ENCODE measurements at regions not wholly inside any gene's neighbourhood (a gene's known extent, or its start where the extent isn't known, plus 50 kb on each side); places are given as distances from the start of the nearest gene placed in this dataset.

DNA sequence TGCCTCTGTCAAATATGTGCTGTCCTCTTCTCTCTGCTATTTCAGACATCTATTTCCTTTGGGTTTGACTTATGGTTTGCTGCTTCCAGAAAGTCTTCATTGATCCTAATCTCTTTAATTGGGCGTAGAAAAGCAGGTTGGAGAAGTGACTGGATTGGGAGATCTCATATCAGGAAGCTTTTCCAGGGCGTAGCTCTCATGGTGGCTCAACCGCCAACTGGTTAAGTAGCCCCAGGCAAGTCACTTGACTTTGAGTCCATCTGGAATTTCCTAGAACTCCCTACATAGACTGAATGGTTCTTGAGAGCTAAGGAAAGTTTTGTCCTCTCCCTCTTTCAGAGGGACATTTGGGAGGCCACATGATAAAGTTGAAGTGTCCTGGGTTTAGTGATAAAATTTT lies 192.3 kb upstream of the GLRA1 start:
- no peak for TF ChIP-seq CTCF (IDR thresholded peaks at IDR 0.05)
- TF ChIP-seq POLR2A (IDR thresholded peaks at IDR 0.05): no peak

Data from adrenal gland (tissue), 5 donors.